HCT116 (cell line): ENCODE measurements at regions not wholly inside any gene's neighbourhood (a gene's known extent, or its start where the extent isn't known, plus 50 kb on each side); places are given as distances from the start of the nearest gene placed in this dataset.

Experiments used
- ATAC-seq: fragments of 200-7000 bp; cut with Tn5 transposase; 2 replicates; pipeline ENCODE4 v1.9.1; 2020; ENCODE audit warnings: mild to moderate bottlenecking, moderate library complexity
- BruUV-seq: library from RNA; stranded (reverse); fragments of 400-500 nt; replicated peaks from 2 replicates; lab custom pipeline; 2021; lab: Mats Ljungman, UMichigan
- CTCF ChIA-PET: fragments of 300-600 bp; sonication (Branson Sonifier 250); formaldehyde crosslinking; loops from one replicate; lab custom pipeline; 2021; ENCODE audit warnings: antibody characterized with exemption; lab: Charles Lee
- POLR2A ChIA-PET: fragments of 300-600, 350-600 bp; sonication (Branson Sonifier 250); formaldehyde crosslinking; loops from one replicate; lab custom pipeline; 2021; ENCODE audit warnings: antibody characterized with exemption; lab: Charles Lee
- RAD21 ChIA-PET, 2 experiments: fragments of 300-600 bp; sonication (Branson Sonifier 250); formaldehyde crosslinking; loops; one replicate each; lab custom pipeline; 2023; ENCODE audit warnings: low total read pairs in 2 of 2; ENCODE audit not compliant: uncharacterized antibody in 2 of 2, unreplicated experiment in 2 of 2, low non-redundant PET in 1 of 2; lab: Charles Lee
- DNase-seq: peaks from one replicate; pipeline ENCODE4 v3.0.0-alpha.2; 2010; ENCODE audit warnings: low read depth, low spot score
- H2AFZ ChIP-seq: fragments of 200-600 bp; shearing (Covaris generic), sonication (generic); 2 replicates; pipeline ENCODE4 v1.6.1; 2017; ENCODE audit warnings: low read depth, mixed run types, mixed read lengths, antibody characterized with exemption, low read length; ENCODE audit not compliant: poor library complexity, severe bottlenecking
- H3K27ac ChIP-seq: 2 replicates; pipeline ENCODE4 v1.5.1; 2012; ENCODE audit warnings: low read depth, low read length
- H3K27me3 ChIP-seq: fragments of 200-600 bp; sonication (generic); 2 replicates; pipeline ENCODE4 v1.6.1; 2016; ENCODE audit warnings: mixed run types, low read length, mixed read lengths; ENCODE audit not compliant: insufficient read depth
- H3K36me3 ChIP-seq, 2 experiments: fragments of 200-500 bp in 1 of 2; fragments of 200-600 bp in 1 of 2; sonication (Bioruptor generic) in 1 of 2; sonication (generic) in 1 of 2; 2 replicates each; pipeline versions ENCODE4 v1.5.1 to v1.6.1; 2014 to 2016; ENCODE audit warnings: low read length in 2 of 2, inconsistent platforms in 1 of 2, mixed read lengths in 1 of 2, mixed run types in 1 of 2; ENCODE audit not compliant: insufficient read depth in 2 of 2, control insufficient read depth in 1 of 2
- H3K4me1 ChIP-seq, 2 experiments: fragments of 200-600 bp in 1 of 2; sonication (generic) in 1 of 2; 2 replicates each; pipeline versions ENCODE4 v1.5.1 to v1.6.1; 2012 to 2017; ENCODE audit warnings: low read length in 2 of 2, inconsistent platforms in 1 of 2, mild to moderate bottlenecking in 1 of 2, mixed read lengths in 1 of 2, mixed run types in 1 of 2, moderate library complexity in 1 of 2; ENCODE audit not compliant: insufficient read depth in 2 of 2, control insufficient read depth in 1 of 2
- H3K4me2 ChIP-seq: fragments of 200-600 bp; sonication (generic); 2 replicates; pipeline ENCODE4 v1.6.1; 2017; ENCODE audit warnings: mixed run types, low read length, mixed read lengths
- H3K4me3 ChIP-seq, 2 experiments: fragments of 200-600 bp in 1 of 2; sonication (generic) in 1 of 2; replicated peaks in 1 of 2; 2 replicates each; pipeline ENCODE4 v1.5.1; 2011 to 2016; ENCODE audit warnings: low read length in 2 of 2, control low read depth in 1 of 2, low read depth in 1 of 2, mild to moderate bottlenecking in 1 of 2, mixed read lengths in 1 of 2, mixed run types in 1 of 2
- H3K79me2 ChIP-seq: fragments of 200-600 bp; sonication (generic); 2 replicates; pipeline ENCODE4 v1.6.1; 2017; ENCODE audit warnings: mild to moderate bottlenecking, mixed run types, low read length, moderate library complexity, mixed read lengths; ENCODE audit not compliant: insufficient read depth
- H3K9ac ChIP-seq: fragments of 200-600 bp; sonication (generic); 2 replicates; pipeline ENCODE4 v1.6.1; 2016; ENCODE audit warnings: low read length, mixed read lengths
- H3K9me2 ChIP-seq: fragments of 200-600 bp; sonication (generic), shearing (Covaris generic); 2 replicates; pipeline ENCODE4 v1.6.1; 2017; ENCODE audit warnings: mixed run types, mild to moderate bottlenecking, moderate library complexity; ENCODE audit not compliant: insufficient read depth
- H3K9me3 ChIP-seq, 2 experiments: fragments of 200-500 bp in 1 of 2; fragments of 200-600 bp in 1 of 2; sonication (Bioruptor generic) in 1 of 2; sonication (generic) in 1 of 2; 2 replicates each; pipeline ENCODE4 v1.6.1; 2014 to 2017; ENCODE audit warnings: low read length in 2 of 2, mixed read lengths in 2 of 2, inconsistent platforms in 1 of 2, low read depth in 1 of 2, mild to moderate bottlenecking in 1 of 2, mixed run types in 1 of 2, moderate library complexity in 1 of 2; ENCODE audit not compliant: control insufficient read depth in 1 of 2, insufficient read depth in 1 of 2
- H4K20me1 ChIP-seq: fragments of 200-600 bp; sonication (generic), shearing (Covaris generic); 2 replicates; pipeline ENCODE4 v1.6.1; 2017; ENCODE audit warnings: mixed run types, mild to moderate bottlenecking, moderate library complexity; ENCODE audit not compliant: insufficient read depth
- EGR1 ChIP-seq: IDR thresholded peaks from 2 replicates; pipeline ENCODE4 v1.6.1; 2012; ENCODE audit warnings: low read depth
- ELF1 ChIP-seq: IDR thresholded peaks from 2 replicates; pipeline ENCODE4 v1.6.1; 2012; ENCODE audit warnings: low read depth, borderline replicate concordance
- EZH2 ChIP-seq: fragments of 200-600 bp; sonication (generic); IDR thresholded peaks from 2 replicates; pipeline ENCODE4 v1.6.1; 2017; ENCODE audit warnings: antibody characterized with exemption, mixed run types
- FOSL1 ChIP-seq: IDR thresholded peaks from 2 replicates; pipeline ENCODE4 v1.6.1; 2012; ENCODE audit warnings: low read depth
- JUND ChIP-seq: IDR thresholded peaks from 2 replicates; pipeline ENCODE4 v1.6.1; 2012
- TCF7L2 ChIP-seq: IDR thresholded peaks from 2 replicates; pipeline ENCODE4 v1.7.0; 2011; ENCODE audit warnings: borderline replicate concordance, inconsistent platforms; ENCODE audit not compliant: insufficient read depth, insufficient read length; ENCODE audit errors: extremely low read depth
- ZFX ChIP-seq: fragments of 450-650 bp; IDR thresholded peaks from 2 replicates; pipeline ENCODE4 v1.6.1; 2017
- intact Hi-C: fragments of 100-400 bp; cut with micrococcal nuclease; formaldehyde crosslinking; loops from 2 replicates; pipeline ENCODE4 v1.10.0; 2022
- TF ChIP-seq, protein P1 (sequence below): IDR thresholded peaks from 2 replicates; pipeline ENCODE4 v1.6.1; 2012
- TF ChIP-seq, protein P2 (sequence below), 3 experiments: fragments of 200-600 bp in 1 of 3; sonication (generic) in 1 of 3; IDR thresholded peaks in 2 of 3; conservative IDR thresholded peaks in 1 of 3; 2 replicates each; pipeline ENCODE4 v1.5.1; 2012 to 2017; ENCODE audit warnings: low read depth in 2 of 3, low read length in 2 of 3, antibody characterized with exemption in 1 of 3, borderline replicate concordance in 1 of 3, control low read depth in 1 of 3, mild to moderate bottlenecking in 1 of 3, mixed read lengths in 1 of 3, mixed run types in 1 of 3, moderate library complexity in 1 of 3; ENCODE audit not compliant: insufficient read depth in 1 of 3
- TF ChIP-seq, protein P3 (sequence below): IDR thresholded peaks from 2 replicates; pipeline ENCODE4 v1.6.1; 2012; ENCODE audit warnings: low read depth
- TF ChIP-seq, protein P4 (sequence below): IDR thresholded peaks from 2 replicates; pipeline ENCODE4 v1.6.1; 2012

DNA sequence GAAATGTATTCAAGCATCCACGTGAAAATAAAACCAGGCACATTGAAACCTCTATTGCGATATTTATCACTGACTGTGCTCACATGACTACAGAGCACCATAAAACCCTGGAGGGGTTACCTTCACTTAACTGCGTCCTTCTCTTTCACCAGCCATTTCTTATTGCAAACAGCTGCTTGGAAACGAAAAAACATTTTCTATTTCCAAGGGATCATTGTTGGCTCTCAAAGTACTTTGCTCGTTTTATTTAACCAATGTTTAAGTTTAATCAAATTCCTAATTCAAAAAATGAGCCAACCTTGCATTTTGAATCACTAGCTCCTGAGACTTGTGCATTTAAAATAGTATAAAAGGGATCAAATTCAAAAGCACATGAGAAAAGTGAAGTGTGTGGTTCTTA, 134.4 kb downstream of the OSR1 start:
- H3K79me2 ChIP-seq: no peaks in the 10 kb centered on the region
- BruUV-seq: no TSS peak
- no peak overlapping the region for H3K27ac ChIP-seq
- H3K9ac ChIP-seq: no peak overlapping the region
- ChIA-PET RAD21 (no interaction called here), CTCF (no interaction called here), POLR2A (no interaction called here)
- H3K9me3 ChIP-seq: no peaks in the 10 kb centered on the region
- H3K4me2 ChIP-seq: no peak overlapping the region
- no peaks in the 10 kb centered on the region for H3K9me2 ChIP-seq
- TF ChIP-seq, protein P1, sequence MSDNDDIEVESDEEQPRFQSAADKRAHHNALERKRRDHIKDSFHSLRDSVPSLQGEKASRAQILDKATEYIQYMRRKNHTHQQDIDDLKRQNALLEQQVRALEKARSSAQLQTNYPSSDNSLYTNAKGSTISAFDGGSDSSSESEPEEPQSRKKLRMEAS: no peak
- TF ChIP-seq ELF1: no peak
- TF ChIP-seq, protein P2, sequence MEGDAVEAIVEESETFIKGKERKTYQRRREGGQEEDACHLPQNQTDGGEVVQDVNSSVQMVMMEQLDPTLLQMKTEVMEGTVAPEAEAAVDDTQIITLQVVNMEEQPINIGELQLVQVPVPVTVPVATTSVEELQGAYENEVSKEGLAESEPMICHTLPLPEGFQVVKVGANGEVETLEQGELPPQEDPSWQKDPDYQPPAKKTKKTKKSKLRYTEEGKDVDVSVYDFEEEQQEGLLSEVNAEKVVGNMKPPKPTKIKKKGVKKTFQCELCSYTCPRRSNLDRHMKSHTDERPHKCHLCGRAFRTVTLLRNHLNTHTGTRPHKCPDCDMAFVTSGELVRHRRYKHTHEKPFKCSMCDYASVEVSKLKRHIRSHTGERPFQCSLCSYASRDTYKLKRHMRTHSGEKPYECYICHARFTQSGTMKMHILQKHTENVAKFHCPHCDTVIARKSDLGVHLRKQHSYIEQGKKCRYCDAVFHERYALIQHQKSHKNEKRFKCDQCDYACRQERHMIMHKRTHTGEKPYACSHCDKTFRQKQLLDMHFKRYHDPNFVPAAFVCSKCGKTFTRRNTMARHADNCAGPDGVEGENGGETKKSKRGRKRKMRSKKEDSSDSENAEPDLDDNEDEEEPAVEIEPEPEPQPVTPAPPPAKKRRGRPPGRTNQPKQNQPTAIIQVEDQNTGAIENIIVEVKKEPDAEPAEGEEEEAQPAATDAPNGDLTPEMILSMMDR (IDR thresholded peaks at IDR 0.05 in 2 of 3, conservative IDR thresholded peaks at IDR 0.05 in 1 of 3; ENCODE audit: borderline replicate concordance in 1 of 3, insufficient read depth in 1 of 3, low read depth in 2 of 3, low read length in 2 of 3): no peak
- TF ChIP-seq EGR1: no peak
- TF ChIP-seq FOSL1: no peak
- no peak for ATAC-seq
- no peaks in the 10 kb centered on the region for H3K4me1 ChIP-seq
- no peak for DNase-seq
- no peak overlapping the region for H3K4me3 ChIP-seq
- no peaks in the 10 kb centered on the region for H3K27me3 ChIP-seq
- no peaks in the 10 kb centered on the region for H3K36me3 ChIP-seq
- intact Hi-C loops: no loop called here
- H2AFZ ChIP-seq: no peak overlapping the region
- H4K20me1 ChIP-seq: no peaks in the 10 kb centered on the region

DNA sequence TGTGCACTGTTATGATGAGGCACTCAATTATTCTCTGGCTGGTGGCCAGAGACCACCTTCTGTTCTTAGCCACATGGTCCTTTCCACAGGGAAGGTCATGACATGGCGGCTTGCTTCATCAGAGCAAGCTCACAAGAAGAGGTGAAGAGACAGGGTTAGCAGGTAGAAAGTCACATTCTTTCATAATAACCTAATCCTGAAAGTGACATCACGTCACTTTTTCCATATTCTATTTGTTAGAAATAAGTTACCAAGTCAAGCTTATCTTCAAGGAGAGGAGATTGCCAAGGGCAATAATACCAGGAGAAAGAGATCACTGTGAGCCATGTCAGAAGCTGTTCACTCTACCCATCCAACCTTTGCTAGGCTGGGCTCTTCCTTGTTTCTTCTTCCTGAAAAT, 139.4 kb downstream of the OSR1 start:
- Histone ChIP-seq H3K27ac (no peak overlapping the region), H2AFZ (no peak overlapping the region), H3K4me1 (no peaks in the 10 kb centered on the region), H3K9ac (no peak overlapping the region), H3K9me3 (no peaks in the 10 kb centered on the region), H3K79me2 (no peaks in the 10 kb centered on the region), H3K4me3 (no peak overlapping the region), H3K27me3 (no peaks in the 10 kb centered on the region), H4K20me1 (no peaks in the 10 kb centered on the region), H3K4me2 (no peak overlapping the region), H3K9me2 (no peaks in the 10 kb centered on the region), H3K36me3 (no peaks in the 10 kb centered on the region)
- no TSS peak for BruUV-seq
- RAD21 ChIA-PET: no interaction called here
- intact Hi-C loops: no loop called here
- DNase-seq (no peak), ATAC-seq (no peak)
- CTCF ChIA-PET: no interaction called here
- POLR2A ChIA-PET: no interaction called here
- TF ChIP-seq TCF7L2 (no peak), EZH2 (no peak), ZFX (no peak), JUND (no peak), EGR1 (no peak)
- TF ChIP-seq, protein P1: no peak
- TF ChIP-seq, protein P2 (IDR thresholded peaks at IDR 0.05 in 2 of 3, conservative IDR thresholded peaks at IDR 0.05 in 1 of 3; ENCODE audit: borderline replicate concordance in 1 of 3, insufficient read depth in 1 of 3, low read depth in 2 of 3, low read length in 2 of 3): no peak
- TF ChIP-seq, protein P3, sequence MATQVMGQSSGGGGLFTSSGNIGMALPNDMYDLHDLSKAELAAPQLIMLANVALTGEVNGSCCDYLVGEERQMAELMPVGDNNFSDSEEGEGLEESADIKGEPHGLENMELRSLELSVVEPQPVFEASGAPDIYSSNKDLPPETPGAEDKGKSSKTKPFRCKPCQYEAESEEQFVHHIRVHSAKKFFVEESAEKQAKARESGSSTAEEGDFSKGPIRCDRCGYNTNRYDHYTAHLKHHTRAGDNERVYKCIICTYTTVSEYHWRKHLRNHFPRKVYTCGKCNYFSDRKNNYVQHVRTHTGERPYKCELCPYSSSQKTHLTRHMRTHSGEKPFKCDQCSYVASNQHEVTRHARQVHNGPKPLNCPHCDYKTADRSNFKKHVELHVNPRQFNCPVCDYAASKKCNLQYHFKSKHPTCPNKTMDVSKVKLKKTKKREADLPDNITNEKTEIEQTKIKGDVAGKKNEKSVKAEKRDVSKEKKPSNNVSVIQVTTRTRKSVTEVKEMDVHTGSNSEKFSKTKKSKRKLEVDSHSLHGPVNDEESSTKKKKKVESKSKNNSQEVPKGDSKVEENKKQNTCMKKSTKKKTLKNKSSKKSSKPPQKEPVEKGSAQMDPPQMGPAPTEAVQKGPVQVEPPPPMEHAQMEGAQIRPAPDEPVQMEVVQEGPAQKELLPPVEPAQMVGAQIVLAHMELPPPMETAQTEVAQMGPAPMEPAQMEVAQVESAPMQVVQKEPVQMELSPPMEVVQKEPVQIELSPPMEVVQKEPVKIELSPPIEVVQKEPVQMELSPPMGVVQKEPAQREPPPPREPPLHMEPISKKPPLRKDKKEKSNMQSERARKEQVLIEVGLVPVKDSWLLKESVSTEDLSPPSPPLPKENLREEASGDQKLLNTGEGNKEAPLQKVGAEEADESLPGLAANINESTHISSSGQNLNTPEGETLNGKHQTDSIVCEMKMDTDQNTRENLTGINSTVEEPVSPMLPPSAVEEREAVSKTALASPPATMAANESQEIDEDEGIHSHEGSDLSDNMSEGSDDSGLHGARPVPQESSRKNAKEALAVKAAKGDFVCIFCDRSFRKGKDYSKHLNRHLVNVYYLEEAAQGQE: no peak
- TF ChIP-seq, protein P4, sequence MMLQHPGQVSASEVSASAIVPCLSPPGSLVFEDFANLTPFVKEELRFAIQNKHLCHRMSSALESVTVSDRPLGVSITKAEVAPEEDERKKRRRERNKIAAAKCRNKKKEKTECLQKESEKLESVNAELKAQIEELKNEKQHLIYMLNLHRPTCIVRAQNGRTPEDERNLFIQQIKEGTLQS: no peak
